A673 (cell line): ENCODE measurements at regions not wholly inside any gene's neighbourhood (a gene's known extent, or its start where the extent isn't known, plus 50 kb on each side); places are given as distances from the start of the nearest gene placed in this dataset.

Experiments used
- CTCF ChIP-seq: fragments of 300-800, 200-600 bp; sonication (generic); conservative IDR thresholded peaks from 2 replicates; pipeline ENCODE4 v1.5.1; 2017; ENCODE audit warnings: low read depth, mild to moderate bottlenecking, antibody characterized with exemption, low read length, moderate library complexity, mixed read lengths
- EZH2 ChIP-seq: fragments of 200-600 bp; sonication (generic); IDR thresholded peaks from 2 replicates; pipeline ENCODE4 v1.6.1; 2017; ENCODE audit warnings: borderline replicate concordance, low read depth, mild to moderate bottlenecking, mixed read lengths, antibody characterized with exemption, low read length; ENCODE audit not compliant: poor library complexity, severe bottlenecking

- TF ChIP-seq CTCF (no peak), EZH2 (no peak)
Observed at GRCh38 chr16:59210955-59211541, 476.9 kb upstream of the GOT2 start.
